ENCODE measurements at regions not wholly inside any gene's neighbourhood (a gene's known extent, or its start where the extent isn't known, plus 50 kb on each side); places are given as distances from the start of the nearest gene placed in this dataset.

DNA sequence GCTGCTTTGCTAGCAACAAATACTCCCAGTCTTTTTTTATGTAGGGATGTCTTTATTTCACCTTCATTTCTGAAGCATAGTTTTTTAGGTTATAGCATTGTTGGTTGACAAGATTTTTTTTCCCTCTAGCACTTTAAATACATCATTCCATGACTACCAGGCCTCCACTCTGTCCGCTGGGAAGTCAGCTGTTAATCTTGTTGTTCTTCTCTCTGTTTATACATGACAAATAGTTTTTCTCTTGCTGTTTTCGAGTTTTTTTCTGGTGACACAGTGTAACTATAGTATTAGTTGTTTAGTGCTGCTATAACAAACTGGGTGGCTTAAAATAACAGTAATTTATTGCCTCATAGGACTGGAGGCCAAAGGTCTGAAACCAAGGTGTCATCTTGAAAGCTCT, 205.5 kb upstream of the CNTNAP4 start:
- no peak for TF ChIP-seq POLR2A (IDR thresholded peaks at IDR 0.05)
- TF ChIP-seq CTCF (IDR thresholded peaks at IDR 0.05): no peak
